Cardiac muscle cell (in vitro differentiated cells and primary cell): ENCODE measurements at regions not wholly inside any gene's neighbourhood (a gene's known extent, or its start where the extent isn't known, plus 50 kb on each side); places are given as distances from the start of the nearest gene placed in this dataset.

Experiments used
- DNase-seq, 2 donors: peaks; one replicate each; pipeline versions ENCODE4 v3.0.0 to v3.0.0-alpha.2; 2010 to 2017; ENCODE audit warnings: low read depth in 1 of 2, low spot score in 1 of 2
- H3K27ac ChIP-seq: fragments of 200-600 bp; sonication (generic); 2 replicates; pipeline ENCODE4 v1.5.1; 2016
- H3K27me3 ChIP-seq: fragments of 200-600 bp; sonication (generic); 2 replicates; pipeline ENCODE4 v1.6.0; 2016; ENCODE audit warnings: control low read depth
- H3K36me3 ChIP-seq: fragments of 200-600 bp; sonication (generic); 2 replicates; pipeline ENCODE4 v1.5.1; 2016; ENCODE audit warnings: control low read depth
- H3K4me1 ChIP-seq: fragments of 200-600 bp; sonication (generic); 2 replicates; pipeline ENCODE4 v1.8.1; 2017; ENCODE audit warnings: low read depth, mild to moderate bottlenecking, mixed run types
- H3K4me3 ChIP-seq: fragments of 200-600 bp; sonication (generic); 2 replicates; pipeline ENCODE4 v1.5.1; 2016; ENCODE audit warnings: mild to moderate bottlenecking
- H3K9me3 ChIP-seq: fragments of 200-600 bp; sonication (generic); 2 replicates; pipeline ENCODE4 v1.5.1; 2017; ENCODE audit warnings: low read depth, mild to moderate bottlenecking, control low read depth
- TF ChIP-seq, protein P1 (sequence below): IDR thresholded peaks from 2 replicates; pipeline ENCODE4 v1.5.1; 2012; ENCODE audit warnings: low read depth, mild to moderate bottlenecking, low read length

DNA sequence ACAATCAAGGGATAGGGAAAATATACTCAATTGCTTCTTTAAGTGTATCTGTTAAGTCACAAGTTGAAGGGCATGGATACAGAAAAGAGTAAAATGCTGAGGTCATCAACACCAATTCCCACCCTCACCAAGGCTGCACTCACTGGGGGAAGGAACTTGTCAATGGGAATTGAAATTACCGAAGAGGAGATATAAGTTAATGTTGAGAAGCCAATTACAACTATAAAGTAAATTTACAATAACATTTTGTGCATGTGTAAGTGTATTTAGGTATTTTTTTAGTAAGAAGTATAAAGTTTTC is 255.1 kb upstream of the KCNIP4 start:
- Histone ChIP-seq H3K4me3 (no peak overlapping the region), H3K36me3 (no peaks in the 10 kb centered on the region), H3K27me3 (no peaks in the 10 kb centered on the region), H3K4me1 (peaks cover 7% of the 10 kb centered on the region), H3K9me3 (no peaks in the 10 kb centered on the region), H3K27ac (no peak overlapping the region)
- TF ChIP-seq, protein P1, sequence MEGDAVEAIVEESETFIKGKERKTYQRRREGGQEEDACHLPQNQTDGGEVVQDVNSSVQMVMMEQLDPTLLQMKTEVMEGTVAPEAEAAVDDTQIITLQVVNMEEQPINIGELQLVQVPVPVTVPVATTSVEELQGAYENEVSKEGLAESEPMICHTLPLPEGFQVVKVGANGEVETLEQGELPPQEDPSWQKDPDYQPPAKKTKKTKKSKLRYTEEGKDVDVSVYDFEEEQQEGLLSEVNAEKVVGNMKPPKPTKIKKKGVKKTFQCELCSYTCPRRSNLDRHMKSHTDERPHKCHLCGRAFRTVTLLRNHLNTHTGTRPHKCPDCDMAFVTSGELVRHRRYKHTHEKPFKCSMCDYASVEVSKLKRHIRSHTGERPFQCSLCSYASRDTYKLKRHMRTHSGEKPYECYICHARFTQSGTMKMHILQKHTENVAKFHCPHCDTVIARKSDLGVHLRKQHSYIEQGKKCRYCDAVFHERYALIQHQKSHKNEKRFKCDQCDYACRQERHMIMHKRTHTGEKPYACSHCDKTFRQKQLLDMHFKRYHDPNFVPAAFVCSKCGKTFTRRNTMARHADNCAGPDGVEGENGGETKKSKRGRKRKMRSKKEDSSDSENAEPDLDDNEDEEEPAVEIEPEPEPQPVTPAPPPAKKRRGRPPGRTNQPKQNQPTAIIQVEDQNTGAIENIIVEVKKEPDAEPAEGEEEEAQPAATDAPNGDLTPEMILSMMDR = no peak
- no peak for DNase-seq

DNA sequence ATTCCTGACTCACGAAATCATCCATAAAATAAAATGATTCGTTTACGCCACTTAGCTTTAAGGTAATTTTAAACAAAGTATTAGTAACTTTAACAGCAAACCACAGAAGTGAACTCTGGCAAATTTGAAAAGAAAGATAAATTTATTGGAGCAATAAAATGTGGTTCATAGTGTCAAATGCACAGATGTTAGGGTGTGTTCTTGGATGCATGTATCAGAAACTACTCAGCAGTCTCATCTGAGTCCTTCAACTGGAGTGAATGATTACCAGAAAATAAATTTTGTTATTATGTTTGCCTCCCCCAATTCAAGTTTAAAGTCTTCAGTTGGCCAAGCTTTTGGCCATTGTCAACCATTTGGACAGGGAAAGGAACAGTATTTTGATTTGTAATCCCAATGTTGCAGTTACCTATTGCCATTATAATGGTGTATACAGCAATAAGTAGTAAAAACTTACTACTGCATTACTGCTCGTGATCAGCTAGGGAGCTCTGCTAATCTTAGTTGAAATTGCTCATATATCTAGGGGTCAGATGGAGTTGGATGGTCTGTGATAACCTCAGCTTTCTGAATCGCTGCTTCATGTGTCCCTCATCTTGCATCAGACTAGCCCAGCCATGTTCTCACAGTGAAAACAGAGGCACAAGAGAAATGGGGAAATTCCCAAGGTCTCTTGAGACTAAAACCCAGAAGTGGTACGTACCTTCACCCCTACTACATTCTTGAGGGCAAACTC is 254.6 kb upstream of the KCNIP4 start:
- TF ChIP-seq, protein P1 = no peak
- H3K9me3 ChIP-seq = no peaks in the 10 kb centered on the region
- no peaks in the 10 kb centered on the region for H3K36me3 ChIP-seq
- H3K27me3 ChIP-seq = no peaks in the 10 kb centered on the region
- no peak overlapping the region for H3K27ac ChIP-seq
- H3K4me1 ChIP-seq = peaks cover 7% of the 10 kb centered on the region
- DNase-seq = peak in 1 of 2 donors; percentile 40
- H3K4me3 ChIP-seq = no peak overlapping the region

DNA sequence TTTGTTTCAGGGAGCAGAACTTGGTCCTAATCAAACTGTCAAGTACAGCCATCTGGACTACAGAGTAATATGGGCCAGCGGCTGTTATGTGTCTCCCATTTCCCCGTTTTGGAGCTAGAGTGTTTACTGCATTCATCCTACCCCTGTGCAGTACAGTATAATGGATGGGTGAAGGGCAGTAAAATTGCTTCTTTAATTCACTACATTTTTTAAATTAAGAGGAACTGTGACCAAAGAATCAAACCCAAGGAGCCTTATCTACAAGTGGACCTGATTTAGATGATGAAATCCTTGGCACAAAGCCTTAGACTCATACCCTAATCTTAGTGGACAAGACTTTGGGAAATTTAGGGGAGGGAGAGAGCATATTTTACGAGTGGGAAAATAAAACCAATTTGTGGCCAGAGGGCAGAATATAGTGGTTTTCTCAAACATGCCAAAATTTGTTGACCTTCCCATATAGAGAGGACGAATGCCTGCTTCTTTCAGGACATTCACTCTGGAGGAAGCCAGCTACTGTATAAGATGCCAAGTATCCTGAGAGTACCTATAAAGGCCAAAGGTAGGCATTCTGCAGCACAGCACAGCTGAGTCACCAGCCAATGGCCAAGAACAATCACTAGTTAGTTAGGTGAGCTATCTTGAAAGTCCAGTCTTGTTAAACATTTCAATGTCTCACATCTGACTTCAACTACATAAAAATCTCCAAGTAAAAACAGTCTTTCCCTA is 253.8 kb upstream of the KCNIP4 start:
- H3K9me3 ChIP-seq = no peaks in the 10 kb centered on the region
- peaks cover 7% of the 10 kb centered on the region for H3K4me1 ChIP-seq
- no peaks in the 10 kb centered on the region for H3K36me3 ChIP-seq
- no peak overlapping the region for H3K27ac ChIP-seq
- DNase-seq = peak in 1 of 2 donors; percentile 63
- TF ChIP-seq, protein P1 = no peak
- no peaks in the 10 kb centered on the region for H3K27me3 ChIP-seq
- H3K4me3 ChIP-seq = no peak overlapping the region

DNA sequence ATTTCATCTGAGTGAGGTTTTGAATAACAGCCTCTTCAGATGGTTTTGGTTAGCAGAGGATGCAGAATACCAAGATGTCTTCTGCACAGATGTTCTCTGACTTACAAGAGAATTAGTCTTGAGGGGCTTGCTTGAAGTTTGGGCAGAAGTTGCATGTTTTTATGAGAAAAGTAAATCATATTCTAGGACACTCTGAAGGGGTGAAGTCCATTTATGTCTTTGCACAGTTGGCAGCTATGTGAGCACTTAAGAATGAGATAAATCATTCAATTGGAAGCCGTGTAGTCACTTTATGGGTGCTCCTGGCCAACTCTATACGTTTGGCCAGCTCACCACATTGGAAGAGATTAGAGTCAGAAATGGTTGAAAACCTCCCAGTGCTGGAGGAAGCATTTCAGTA is 252.7 kb upstream of the KCNIP4 start:
- H3K9me3 ChIP-seq = no peaks in the 10 kb centered on the region
- TF ChIP-seq, protein P1 = no peak
- peaks cover 7% of the 10 kb centered on the region for H3K4me1 ChIP-seq
- H3K4me3 ChIP-seq = no peak overlapping the region
- H3K27ac ChIP-seq = no peak overlapping the region
- no peaks in the 10 kb centered on the region for H3K27me3 ChIP-seq
- DNase-seq = no peak
- no peaks in the 10 kb centered on the region for H3K36me3 ChIP-seq

DNA sequence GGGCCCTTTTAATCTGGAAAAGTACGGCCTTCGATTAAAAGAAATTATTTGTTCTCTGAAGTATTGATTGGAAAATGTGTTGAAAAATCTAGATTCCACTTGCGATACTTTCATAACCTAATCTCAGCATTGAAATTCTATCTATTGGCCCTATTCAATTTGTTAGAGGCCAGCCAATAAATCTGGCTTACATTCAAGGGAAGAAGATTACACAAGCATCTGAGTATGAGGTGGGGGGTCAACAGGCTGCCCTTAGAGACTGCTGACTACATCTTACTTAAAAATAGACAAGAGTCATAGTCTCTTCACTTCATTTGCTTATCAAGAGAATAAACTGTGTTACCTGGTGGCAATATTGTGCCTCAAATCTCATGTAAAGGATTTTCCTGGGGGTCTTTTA is 248.0 kb upstream of the KCNIP4 start:
- H3K4me1 ChIP-seq = peaks cover 7% of the 10 kb centered on the region
- no peaks in the 10 kb centered on the region for H3K36me3 ChIP-seq
- H3K27ac ChIP-seq = no peak overlapping the region
- no peaks in the 10 kb centered on the region for H3K27me3 ChIP-seq
- no peak overlapping the region for H3K4me3 ChIP-seq
- TF ChIP-seq, protein P1 = no peak
- no peaks in the 10 kb centered on the region for H3K9me3 ChIP-seq
- no peak for DNase-seq
